ENCODE measurements at regions not wholly inside any gene's neighbourhood (a gene's known extent, or its start where the extent isn't known, plus 50 kb on each side); places are given as distances from the start of the nearest gene placed in this dataset.

GRCh38 chr1:199466961-199467360 lies 560.5 kb upstream of the NR5A2 start:
- in situ Hi-C loops (cut with HindIII; ENCODE audit: extremely low pct_ligation_motif_present, low pct_unique_long_range_greater_than_20kb) (no loop called here), intact Hi-C loops (cut with micrococcal nuclease; ENCODE audit: unreplicated experiment) (no loop called here)
- no peaks in the 10 kb centered on the region for H3K36me3 ChIP-seq (replicated peaks in 1 of 2; ENCODE audit: control insufficient read depth in 1 of 2, insufficient read depth in 2 of 2, low read length in 2 of 2)
- ATAC-seq (no peak), DNase-seq (ENCODE audit: low spot score) (no peak), FAIRE-seq (no peak)
- H3K9ac ChIP-seq (ENCODE audit: insufficient read depth, low read depth, low read length), result no peak overlapping the region
- H4K20me1 ChIP-seq (ENCODE audit: insufficient read depth, low read length), result no peaks in the 10 kb centered on the region
- no peak overlapping the region for H3K27ac ChIP-seq (ENCODE audit: extremely low read length, insufficient read depth, low read length)
- H3K4me2 ChIP-seq (ENCODE audit: low read depth, low read length), result no peak overlapping the region
- CTCF ChIA-PET (ENCODE audit: low intra/inter-chr PET ratio, low total read pairs), result no interaction called here
- POLR2A ChIA-PET, result no interaction called here
- no peak overlapping the region for H2AFZ ChIP-seq (ENCODE audit: low read length)
- no TSS peak for BruUV-seq (replicated peaks)
- no peaks in the 10 kb centered on the region for H3K4me1 ChIP-seq (ENCODE audit: insufficient read depth, low read length)
- no peaks in the 10 kb centered on the region for H3K79me2 ChIP-seq (ENCODE audit: insufficient read depth, low read length)
- 2% methylated on average over 2 of the region's 2 CpGs for WGBS (ENCODE audit: low lambda C conversion rate)
- H3K4me3 ChIP-seq (replicated peaks in 1 of 3; ENCODE audit: insufficient read depth in 1 of 3, low read depth in 2 of 3, low read length in 3 of 3), result no peak overlapping the region
- no peaks in the 10 kb centered on the region for H3K27me3 ChIP-seq (ENCODE audit: control insufficient read depth in 1 of 2, insufficient read depth in 2 of 2, low read length in 2 of 2)
- TF ChIP-seq, protein P1, sequence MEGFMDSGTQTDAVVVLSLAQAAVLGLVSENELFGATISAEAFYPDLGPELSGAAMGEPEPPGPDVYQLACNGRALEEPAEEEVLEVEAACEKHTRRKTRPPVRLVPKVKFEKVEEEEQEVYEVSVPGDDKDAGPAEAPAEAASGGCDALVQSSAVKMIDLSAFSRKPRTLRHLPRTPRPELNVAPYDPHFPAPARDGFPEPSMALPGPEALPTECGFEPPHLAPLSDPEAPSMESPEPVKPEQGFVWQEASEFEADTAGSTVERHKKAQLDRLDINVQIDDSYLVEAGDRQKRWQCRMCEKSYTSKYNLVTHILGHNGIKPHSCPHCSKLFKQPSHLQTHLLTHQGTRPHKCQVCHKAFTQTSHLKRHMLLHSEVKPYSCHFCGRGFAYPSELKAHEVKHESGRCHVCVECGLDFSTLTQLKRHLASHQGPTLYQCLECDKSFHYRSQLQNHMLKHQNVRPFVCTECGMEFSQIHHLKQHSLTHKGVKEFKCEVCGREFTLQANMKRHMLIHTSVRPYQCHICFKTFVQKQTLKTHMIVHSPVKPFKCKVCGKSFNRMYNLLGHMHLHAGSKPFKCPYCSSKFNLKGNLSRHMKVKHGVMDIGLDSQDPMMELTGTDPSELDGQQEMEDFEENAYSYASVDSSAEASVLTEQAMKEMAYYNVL (CRISPR knock-in tag; IDR thresholded peaks at IDR 0.05; ENCODE audit: borderline replicate concordance), result no peak
- TF ChIP-seq, protein P2, sequence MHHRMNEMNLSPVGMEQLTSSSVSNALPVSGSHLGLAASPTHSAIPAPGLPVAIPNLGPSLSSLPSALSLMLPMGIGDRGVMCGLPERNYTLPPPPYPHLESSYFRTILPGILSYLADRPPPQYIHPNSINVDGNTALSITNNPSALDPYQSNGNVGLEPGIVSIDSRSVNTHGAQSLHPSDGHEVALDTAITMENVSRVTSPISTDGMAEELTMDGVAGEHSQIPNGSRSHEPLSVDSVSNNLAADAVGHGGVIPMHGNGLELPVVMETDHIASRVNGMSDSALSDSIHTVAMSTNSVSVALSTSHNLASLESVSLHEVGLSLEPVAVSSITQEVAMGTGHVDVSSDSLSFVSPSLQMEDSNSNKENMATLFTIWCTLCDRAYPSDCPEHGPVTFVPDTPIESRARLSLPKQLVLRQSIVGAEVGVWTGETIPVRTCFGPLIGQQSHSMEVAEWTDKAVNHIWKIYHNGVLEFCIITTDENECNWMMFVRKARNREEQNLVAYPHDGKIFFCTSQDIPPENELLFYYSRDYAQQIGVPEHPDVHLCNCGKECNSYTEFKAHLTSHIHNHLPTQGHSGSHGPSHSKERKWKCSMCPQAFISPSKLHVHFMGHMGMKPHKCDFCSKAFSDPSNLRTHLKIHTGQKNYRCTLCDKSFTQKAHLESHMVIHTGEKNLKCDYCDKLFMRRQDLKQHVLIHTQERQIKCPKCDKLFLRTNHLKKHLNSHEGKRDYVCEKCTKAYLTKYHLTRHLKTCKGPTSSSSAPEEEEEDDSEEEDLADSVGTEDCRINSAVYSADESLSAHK (CRISPR knock-in tag; IDR thresholded peaks at IDR 0.05; ENCODE audit: borderline replicate concordance), result no peak
- TF ChIP-seq IKZF4 (CRISPR knock-in tag; IDR thresholded peaks at IDR 0.05; ENCODE audit: borderline replicate concordance, low read depth, not compliant biosample characterization) (no peak), ZBTB38 (CRISPR knock-in tag; IDR thresholded peaks at IDR 0.05) (no peak), PHF5A (CRISPR knock-in tag; IDR thresholded peaks at IDR 0.05; ENCODE audit: low read depth, unreplicated experiment) (no peak), BRCA1 (CRISPR knock-in tag; IDR thresholded peaks at IDR 0.05) (no peak), ZNF224 (CRISPR knock-in tag; IDR thresholded peaks at IDR 0.05) (no peak), ZNF326 (CRISPR knock-in tag; IDR thresholded peaks at IDR 0.05; ENCODE audit: borderline replicate concordance) (no peak)
- no peaks in the 10 kb centered on the region for H3K9me3 ChIP-seq (ENCODE audit: low read length)
